ENCODE measurements at regions not wholly inside any gene's neighbourhood (a gene's known extent, or its start where the extent isn't known, plus 50 kb on each side); places are given as distances from the start of the nearest gene placed in this dataset.

DNA sequence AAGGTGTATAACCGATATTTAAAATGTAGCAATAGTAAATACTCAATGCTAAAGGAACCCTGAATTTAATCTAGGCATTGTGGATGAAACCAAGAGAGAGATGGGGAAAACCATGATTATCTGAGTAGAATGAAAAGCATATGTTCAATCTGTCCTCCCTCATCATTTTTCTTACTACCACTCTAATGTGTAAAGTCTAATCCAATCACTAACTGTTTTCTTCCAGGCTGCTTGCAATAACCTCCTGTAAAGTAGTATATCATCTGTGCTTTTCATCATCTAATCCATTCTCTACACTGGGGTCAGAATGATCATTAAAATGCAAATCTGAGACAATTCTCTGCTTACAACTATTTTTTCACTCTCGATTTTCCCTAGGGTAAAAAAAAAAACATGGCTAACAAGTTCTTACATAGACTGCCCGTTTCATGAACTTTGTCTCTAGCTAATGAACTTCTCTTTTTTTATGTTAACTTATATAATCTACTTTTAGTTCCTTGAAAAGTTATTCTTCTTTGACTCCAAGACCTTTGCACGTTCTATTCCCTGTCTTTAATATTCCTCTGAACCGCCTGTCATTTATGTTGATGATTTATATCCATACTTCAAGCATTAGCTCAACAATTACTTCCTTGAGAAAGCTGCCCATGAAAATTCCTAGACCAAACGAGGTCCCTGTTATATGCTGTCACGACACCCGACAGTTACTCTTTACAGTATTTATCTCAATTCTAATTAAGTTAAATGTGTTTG, 94.7 kb upstream of the SLC8A1 start:
- H3K4me1 ChIP-seq (ENCODE audit: control insufficient read depth in 1 of 2, insufficient read depth in 2 of 2, low read length in 2 of 2): peaks cover 5 to 12% of the 10 kb centered on the region in 2 donors
- H3K4me3 ChIP-seq (replicated peaks in 1 of 3; ENCODE audit: low read depth in 2 of 3, low read length in 3 of 3): no peak overlapping the region
- Mint-ChIP-seq H3K4me1 (peaks cover 11% of the 10 kb centered on the region), H3K27me3 (ENCODE audit: low read depth in 3 of 3) (peaks cover 0 to 3% (median 0%) of the 10 kb centered on the region in 3 donors), H3K36me3 (no peaks in the 10 kb centered on the region), H3K9me3 (no peaks in the 10 kb centered on the region), H3K4me3 (no peak overlapping the region), H3K27ac (peak overlapping the region in 2 of 7 donors; percentile 27 to 32)
- H3K9me3 ChIP-seq (replicated peaks in 1 of 2; ENCODE audit: control insufficient read depth in 1 of 2, insufficient read depth in 1 of 2, low read length in 2 of 2): no peaks in the 10 kb centered on the region
- intact Hi-C loops (cut with micrococcal nuclease): no loop called here
- peak in 1 of 3 donors; percentile 3 for DNase-seq
- no peaks in the 10 kb centered on the region for H4K20me1 ChIP-seq (ENCODE audit: insufficient read depth, low read length)
- H3K27me3 ChIP-seq (ENCODE audit: control insufficient read depth in 2 of 2, insufficient read depth in 2 of 2, low read length in 2 of 2): no peaks in the 10 kb centered on the region
- no peak overlapping the region for H3K27ac ChIP-seq (ENCODE audit: low read depth in 1 of 2, low read length in 2 of 2)
- WGBS (ENCODE audit: insufficient coverage): no CpG with 5 or more reads among the region's 8 CpGs
- H3K9ac ChIP-seq (ENCODE audit: insufficient read depth, low read length, poor library complexity, severe bottlenecking): no peak overlapping the region
- H2AFZ ChIP-seq (ENCODE audit: insufficient read depth, low read depth, low read length, poor library complexity, severe bottlenecking): no peak overlapping the region
- H3K4me2 ChIP-seq (replicated peaks; ENCODE audit: extremely low read depth, low read length, poor library complexity, severe bottlenecking): no peak overlapping the region
- no peaks in the 10 kb centered on the region for H3K36me3 ChIP-seq (replicated peaks in 1 of 2; ENCODE audit: control insufficient read depth in 1 of 2, insufficient read depth in 2 of 2, low read length in 2 of 2)
- TF ChIP-seq CTCF (IDR thresholded peaks at IDR 0.05): no peak
- no peaks in the 10 kb centered on the region for H3K79me2 ChIP-seq (ENCODE audit: insufficient read depth, low read length)

- Mint-ChIP-seq H3K4me1 (peaks cover 11% of the 10 kb centered on the region), H3K4me3 (no peak overlapping the region), H3K27me3 (ENCODE audit: low read depth in 3 of 3) (peaks cover 0 to 2% (median 2%) of the 10 kb centered on the region in 3 donors), H3K27ac (no peak overlapping the region), H3K9me3 (no peaks in the 10 kb centered on the region), H3K36me3 (no peaks in the 10 kb centered on the region)
- no peak for DNase-seq
- WGBS (ENCODE audit: insufficient coverage): no CpG with 5 or more reads among the region's 1 CpG
- H3K27ac ChIP-seq (ENCODE audit: low read depth in 1 of 2, low read length in 2 of 2): no peak overlapping the region
- H3K9ac ChIP-seq (ENCODE audit: insufficient read depth, low read length, poor library complexity, severe bottlenecking): no peak overlapping the region
- H3K4me3 ChIP-seq (replicated peaks in 1 of 3; ENCODE audit: low read depth in 2 of 3, low read length in 3 of 3): no peak overlapping the region
- intact Hi-C loops (cut with micrococcal nuclease): no loop called here
- no peaks in the 10 kb centered on the region for H4K20me1 ChIP-seq (ENCODE audit: insufficient read depth, low read length)
- no peak overlapping the region for H2AFZ ChIP-seq (ENCODE audit: insufficient read depth, low read depth, low read length, poor library complexity, severe bottlenecking)
- no peak overlapping the region for H3K4me2 ChIP-seq (replicated peaks; ENCODE audit: extremely low read depth, low read length, poor library complexity, severe bottlenecking)
- TF ChIP-seq CTCF (IDR thresholded peaks at IDR 0.05): no peak
- H3K4me1 ChIP-seq (ENCODE audit: control insufficient read depth in 1 of 2, insufficient read depth in 2 of 2, low read length in 2 of 2): peaks cover 5 to 12% of the 10 kb centered on the region in 2 donors
- H3K27me3 ChIP-seq (ENCODE audit: control insufficient read depth in 2 of 2, insufficient read depth in 2 of 2, low read length in 2 of 2): no peaks in the 10 kb centered on the region
- no peaks in the 10 kb centered on the region for H3K9me3 ChIP-seq (replicated peaks in 1 of 2; ENCODE audit: control insufficient read depth in 1 of 2, insufficient read depth in 1 of 2, low read length in 2 of 2)
- no peaks in the 10 kb centered on the region for H3K36me3 ChIP-seq (replicated peaks in 1 of 2; ENCODE audit: control insufficient read depth in 1 of 2, insufficient read depth in 2 of 2, low read length in 2 of 2)
- no peaks in the 10 kb centered on the region for H3K79me2 ChIP-seq (ENCODE audit: insufficient read depth, low read length)
Measured at GRCh38 chr2:40548521-40548920, 96.6 kb upstream of the SLC8A1 start.
